ENCODE measurements at regions not wholly inside any gene's neighbourhood (a gene's known extent, or its start where the extent isn't known, plus 50 kb on each side); places are given as distances from the start of the nearest gene placed in this dataset.

- Histone ChIP-seq H3K9me3 (ENCODE audit: control insufficient read depth, low read depth, low read length) (no peaks in the 10 kb centered on the region), H3K27ac (ENCODE audit: low read length) (no peak overlapping the region), H3K9ac (ENCODE audit: low read length) (no peak overlapping the region), H3K36me3 (ENCODE audit: control insufficient read depth, low read depth, low read length) (no peaks in the 10 kb centered on the region), H3K4me3 (ENCODE audit: low read length) (no peak overlapping the region), H3K4me1 (ENCODE audit: control insufficient read depth, low read depth, low read length) (no peaks in the 10 kb centered on the region), H3K27me3 (ENCODE audit: control insufficient read depth, insufficient read depth, low read length) (no peaks in the 10 kb centered on the region)
Measured at GRCh38 chr12:85740186-85740585, 96.0 kb downstream of the RASSF9 start.

- Histone ChIP-seq H3K9ac (ENCODE audit: low read length) (no peak overlapping the region), H3K27ac (ENCODE audit: low read length) (no peak overlapping the region), H3K9me3 (ENCODE audit: control insufficient read depth, low read depth, low read length) (no peaks in the 10 kb centered on the region), H3K4me3 (ENCODE audit: low read length) (no peak overlapping the region), H3K4me1 (ENCODE audit: control insufficient read depth, low read depth, low read length) (no peaks in the 10 kb centered on the region), H3K36me3 (ENCODE audit: control insufficient read depth, low read depth, low read length) (no peaks in the 10 kb centered on the region), H3K27me3 (ENCODE audit: control insufficient read depth, insufficient read depth, low read length) (no peaks in the 10 kb centered on the region)
Measured at GRCh38 chr12:85741046-85741445, 95.2 kb downstream of the RASSF9 start.

- Histone ChIP-seq H3K9ac (ENCODE audit: low read length) (no peak overlapping the region), H3K36me3 (ENCODE audit: control insufficient read depth, low read depth, low read length) (no peaks in the 10 kb centered on the region), H3K4me3 (ENCODE audit: low read length) (no peak overlapping the region), H3K9me3 (ENCODE audit: control insufficient read depth, low read depth, low read length) (no peaks in the 10 kb centered on the region), H3K27me3 (ENCODE audit: control insufficient read depth, insufficient read depth, low read length) (no peaks in the 10 kb centered on the region), H3K27ac (ENCODE audit: low read length) (no peak overlapping the region), H3K4me1 (ENCODE audit: control insufficient read depth, low read depth, low read length) (no peaks in the 10 kb centered on the region)
Measured at GRCh38 chr12:85747941-85748495, 88.2 kb downstream of the RASSF9 start.
